H1 (cell line): ENCODE measurements at regions not wholly inside any gene's neighbourhood (a gene's known extent, or its start where the extent isn't known, plus 50 kb on each side); places are given as distances from the start of the nearest gene placed in this dataset.

Source experiments
- CTCF ChIA-PET: fragments of 300-600 bp; sonication (Branson Sonifier 250); formaldehyde crosslinking; loops from one replicate; lab custom pipeline; 2021; ENCODE audit not compliant: partially characterized antibody; lab: Charles Lee
- POLR2A ChIA-PET: fragments of 300-600 bp; sonication (Branson Sonifier 250); formaldehyde crosslinking; loops from one replicate; lab custom pipeline; 2021; ENCODE audit warnings: inconsistent platforms; ENCODE audit not compliant: partially characterized antibody; lab: Charles Lee
- DNase-seq, 2 experiments: peaks; one replicate each; pipeline versions ENCODE4 v3.0.0 to v3.0.0-alpha.2; 2010 to 2022; ENCODE audit warnings: low spot score in 2 of 2, low read depth in 1 of 2, mixed read lengths in 1 of 2
- FAIRE-seq: peaks from 2 replicates; lab custom pipeline; 2011; peaks lifted over from hg19 to GRCh38; lab: Jason Lieb, UNC
- H2AFZ ChIP-seq: 2 replicates; pipeline ENCODE4 v1.8.1; 2012; ENCODE audit warnings: low read length, inconsistent platforms
- H2AK5ac ChIP-seq: 2 replicates; pipeline ENCODE4 v1.6.1; 2013; ENCODE audit warnings: low read depth, low read length
- H2BK120ac ChIP-seq: replicated peaks from 2 replicates; pipeline ENCODE3; 2013; ENCODE audit warnings: low read depth, low read length, inconsistent platforms
- H2BK12ac ChIP-seq: 2 replicates; pipeline ENCODE4 v1.6.1; 2013; ENCODE audit warnings: low read depth, low read length
- H2BK15ac ChIP-seq: 2 replicates; pipeline ENCODE4 v1.6.1; 2013; ENCODE audit warnings: low read length
- H2BK20ac ChIP-seq: 2 replicates; pipeline ENCODE4 v1.6.1; 2013; ENCODE audit warnings: low read length
- H2BK5ac ChIP-seq: 2 replicates; pipeline ENCODE4 v1.6.1; 2013; ENCODE audit warnings: low read depth, low read length
- H3K14ac ChIP-seq: 2 replicates; pipeline ENCODE4 v1.6.1; 2013; ENCODE audit warnings: inconsistent platforms; ENCODE audit not compliant: insufficient read length
- H3K18ac ChIP-seq: 2 replicates; pipeline ENCODE4 v1.6.1; 2013; ENCODE audit warnings: low read length; ENCODE audit errors: extremely low read depth
- H3K23ac ChIP-seq: 2 replicates; pipeline ENCODE4 v1.6.1; 2013; ENCODE audit warnings: inconsistent platforms; ENCODE audit not compliant: insufficient read length
- H3K23me2 ChIP-seq: 2 replicates; pipeline ENCODE4 v1.6.1; 2013; ENCODE audit warnings: low read depth, low read length
- H3K27ac ChIP-seq: 2 replicates; pipeline ENCODE4 v1.6.1; 2011; ENCODE audit warnings: low read depth, low read length, inconsistent platforms
- H3K27me3 ChIP-seq, 4 experiments: replicated peaks in 1 of 4; 1 replicate in 1 of 4; 2 replicates in 3 of 4; pipeline versions ENCODE4 v1.6.1 to v1.8.1; 2011 to 2013; ENCODE audit warnings: low read length in 3 of 4, mild to moderate bottlenecking in 3 of 4, inconsistent platforms in 2 of 4, mixed read lengths in 2 of 4, moderate library complexity in 1 of 4; ENCODE audit not compliant: control insufficient read depth in 3 of 4, insufficient read depth in 3 of 4; ENCODE audit errors: extremely low read depth in 1 of 4
- H3K36me3 ChIP-seq, 4 experiments: 2 replicates each; pipeline versions ENCODE4 v1.6.1 to v1.8.1; 2011 to 2013; ENCODE audit warnings: mild to moderate bottlenecking in 4 of 4, low read length in 3 of 4, moderate library complexity in 2 of 4, control low read depth in 1 of 4, inconsistent platforms in 1 of 4; ENCODE audit not compliant: insufficient read depth in 4 of 4, control insufficient read depth in 2 of 4
- H3K4ac ChIP-seq: replicated peaks from 2 replicates; pipeline ENCODE3; 2013; ENCODE audit warnings: low read length, low read depth, mixed read lengths, inconsistent platforms; ENCODE audit not compliant: insufficient read length
- H3K4me1 ChIP-seq, 4 experiments: replicated peaks in 1 of 4; 1 replicate in 1 of 4; 2 replicates in 3 of 4; pipeline versions ENCODE4 v1.6.1 to v1.8.1; 2011 to 2013; ENCODE audit warnings: low read length in 3 of 4, inconsistent platforms in 2 of 4, mixed read lengths in 1 of 4; ENCODE audit not compliant: insufficient read depth in 4 of 4, control insufficient read depth in 3 of 4
- H3K4me2 ChIP-seq, 2 experiments: 2 replicates each; pipeline versions ENCODE4 v1.6.1 to v1.8.1; 2011 to 2013; ENCODE audit warnings: low read depth in 2 of 2, low read length in 2 of 2, control low read depth in 1 of 2, inconsistent platforms in 1 of 2, mild to moderate bottlenecking in 1 of 2; ENCODE audit not compliant: insufficient read depth in 1 of 2
- H3K4me3 ChIP-seq, 4 experiments: fragments of 200-600, 300-600 bp in 1 of 4; sonication (generic), shearing (Covaris generic), sonication (Bioruptor Twin) in 1 of 4; 2 replicates each; pipeline versions ENCODE4 v1.5.1 to v1.8.1; 2011 to 2016; ENCODE audit warnings: low read length in 4 of 4, low read depth in 3 of 4, control low read depth in 2 of 4, inconsistent platforms in 2 of 4, mild to moderate bottlenecking in 2 of 4, mixed read lengths in 1 of 4, moderate library complexity in 1 of 4; ENCODE audit not compliant: insufficient read depth in 2 of 4; ENCODE audit errors: extremely low read depth in 1 of 4
- H3K56ac ChIP-seq: replicated peaks from 2 replicates; pipeline ENCODE3; 2013; ENCODE audit warnings: low read depth, mild to moderate bottlenecking, mixed read lengths, low read length, inconsistent platforms; ENCODE audit not compliant: insufficient read length
- H3K79me1 ChIP-seq: 2 replicates; pipeline ENCODE4 v1.6.1; 2013; ENCODE audit warnings: low read depth, low read length, control low read depth
- H3K79me2 ChIP-seq, 2 experiments: 2 replicates each; pipeline versions ENCODE4 v1.6.1 to v1.8.1; 2012 to 2013; ENCODE audit warnings: low read length in 2 of 2, mild to moderate bottlenecking in 2 of 2, inconsistent platforms in 1 of 2; ENCODE audit not compliant: insufficient read depth in 2 of 2, control insufficient read depth in 1 of 2
- H3K9ac ChIP-seq, 4 experiments: replicated peaks in 1 of 4; 1 replicate in 1 of 4; 2 replicates in 3 of 4; pipeline versions ENCODE4 v1.6.1 to v1.8.1; 2011 to 2013; ENCODE audit warnings: low read depth in 3 of 4, low read length in 3 of 4, control low read depth in 2 of 4, mild to moderate bottlenecking in 2 of 4, moderate library complexity in 2 of 4, inconsistent platforms in 1 of 4; ENCODE audit errors: extremely low read depth in 1 of 4
- H3K9me3 ChIP-seq, 2 experiments: 2 replicates each; pipeline versions ENCODE4 v1.6.1 to v1.8.1; 2012 to 2013; ENCODE audit warnings: mild to moderate bottlenecking in 2 of 2, moderate library complexity in 2 of 2, control low read depth in 1 of 2, inconsistent platforms in 1 of 2, low read depth in 1 of 2, low read length in 1 of 2, mixed read lengths in 1 of 2; ENCODE audit not compliant: insufficient read depth in 2 of 2
- H4K20me1 ChIP-seq, 2 experiments: replicated peaks in 1 of 2; 2 replicates each; pipeline versions ENCODE3 to v1.8.1; 2011 to 2013; ENCODE audit warnings: inconsistent platforms in 2 of 2, low read length in 2 of 2, mild to moderate bottlenecking in 1 of 2; ENCODE audit not compliant: insufficient read depth in 2 of 2, control insufficient read depth in 1 of 2
- H4K5ac ChIP-seq: 2 replicates; pipeline ENCODE4 v1.6.1; 2013; ENCODE audit warnings: low read length, low read depth, mixed read lengths, inconsistent platforms; ENCODE audit not compliant: insufficient read length
- H4K8ac ChIP-seq: 2 replicates; pipeline ENCODE4 v1.8.0; 2013; ENCODE audit warnings: mild to moderate bottlenecking, moderate library complexity, low read length, inconsistent platforms; ENCODE audit not compliant: insufficient read depth; ENCODE audit errors: extremely low read depth
- H4K91ac ChIP-seq: replicated peaks from 2 replicates; pipeline ENCODE3; 2013; ENCODE audit warnings: low read length, mixed read lengths, inconsistent platforms; ENCODE audit not compliant: insufficient read length
- FOSL1 ChIP-seq: IDR thresholded peaks from 2 replicates; pipeline ENCODE4 v1.6.1; 2011; ENCODE audit warnings: mild to moderate bottlenecking, low read depth, low read length, moderate library complexity; ENCODE audit not compliant: insufficient read depth
- WGBS, 2 experiments: shearing (Covaris generic) in 1 of 2; methylation state at CpG; one replicate each; pipeline versions ENCODE4 v1.1.6 to v1.1.7; 2013 to 2015; ENCODE audit warnings: low lambda C conversion rate in 2 of 2, mixed read lengths in 2 of 2, inconsistent platforms in 1 of 2, low coverage in 1 of 2, missing lambda C conversion rate in 1 of 2; ENCODE audit not compliant: insufficient replicate concordance in 2 of 2, insufficient coverage in 1 of 2, insufficient read length in 1 of 2; ENCODE audit errors: extremely low coverage in 1 of 2, missing lambda C conversion rate in 1 of 2; 5-methylcytosine and 5-hydroxymethylcytosine counted together

DNA sequence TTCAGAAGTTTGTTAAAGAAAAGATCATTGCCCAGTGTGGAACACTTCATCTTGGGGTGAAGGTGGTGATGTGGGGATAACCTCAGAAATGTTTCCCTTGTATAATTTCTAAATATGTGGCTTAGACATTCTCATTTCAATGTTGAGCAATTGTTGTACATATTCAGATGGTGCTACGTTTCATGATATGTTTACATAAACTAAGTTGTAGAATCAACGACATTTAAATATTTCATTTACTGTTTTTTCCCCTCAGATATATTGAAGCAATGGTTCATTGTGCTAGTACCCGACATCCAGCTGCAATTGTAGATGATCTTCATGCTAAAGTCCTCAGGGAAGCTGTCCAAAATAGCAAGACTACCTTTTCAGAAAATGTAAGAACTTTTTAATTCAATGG, 92.6 kb downstream of the BLTP1 start:
- Histone ChIP-seq H3K27me3 (no peaks in the 10 kb centered on the region), H4K20me1 (no peaks in the 10 kb centered on the region), H3K4ac (no peak overlapping the region), H2BK12ac (no peak overlapping the region), H3K9me3 (no peaks in the 10 kb centered on the region), H3K18ac (no peak overlapping the region), H3K36me3 (peaks cover 0 to 20% (median 6%) of the 10 kb centered on the region in 4 experiments; a peak in 3 of 8 replicates), H3K14ac (no peak overlapping the region), H2BK120ac (no peak overlapping the region), H3K23me2 (no peaks in the 10 kb centered on the region; the same call in 1 of the 2 replicates), H4K8ac (no peak overlapping the region), H3K27ac (no peak overlapping the region), H2AFZ (no peak overlapping the region), H3K9ac (no peak overlapping the region), H2AK5ac (no peak overlapping the region), H3K4me3 (no peak overlapping the region), H2BK15ac (no peak overlapping the region), H2BK5ac (no peak overlapping the region), H4K5ac (no peak overlapping the region), H2BK20ac (no peak overlapping the region), H3K23ac (no peak overlapping the region), H4K91ac (no peak overlapping the region), H3K4me1 (no peaks in the 10 kb centered on the region), H3K4me2 (no peak overlapping the region), H3K56ac (no peak overlapping the region), H3K79me2 (no peaks in the 10 kb centered on the region), H3K79me1 (no peaks in the 10 kb centered on the region)
- FAIRE-seq = no peak
- no peak for DNase-seq
- ChIA-PET POLR2A (no interaction called here), CTCF (interaction anchor here (1.3 kb wide), 1 partner anchor 331 kb away, joined by 3 read pairs; no protein-coding TSS in a partner anchor)
- no peak for TF ChIP-seq FOSL1
- WGBS, 2 experiments = 88% methylated on average over 3 of the region's 3 CpGs; no CpG with 5 or more reads in 1 of the 2 experiments
